ENCODE measurements at regions not wholly inside any gene's neighbourhood (a gene's known extent, or its start where the extent isn't known, plus 50 kb on each side); places are given as distances from the start of the nearest gene placed in this dataset.

- Histone ChIP-seq H3K27me3 (ENCODE audit: control insufficient read depth, insufficient read depth, low read length) (no peaks in the 10 kb centered on the region), H3K4me3 (ENCODE audit: low read depth, low read length) (no peak overlapping the region), H3K36me3 (ENCODE audit: control insufficient read depth, insufficient read depth, low read length) (no peaks in the 10 kb centered on the region)
- DNase-seq (ENCODE audit: low read depth): no peak
- POLR2A ChIA-PET: no interaction called here
- no peak for TF ChIP-seq CTCF (IDR thresholded peaks at IDR 0.05; ENCODE audit: insufficient read depth, low read depth, low read length)
- CTCF ChIA-PET: no interaction called here
Measured at GRCh38 chr4:123890889-123891288, 494.3 kb downstream of the SPRY1 start.

GRCh38 chr4:123891881-123892280 lies 495.3 kb downstream of the SPRY1 start:
- Histone ChIP-seq H3K4me3 (ENCODE audit: low read depth, low read length) (no peak overlapping the region), H3K27me3 (ENCODE audit: control insufficient read depth, insufficient read depth, low read length) (no peaks in the 10 kb centered on the region), H3K36me3 (ENCODE audit: control insufficient read depth, insufficient read depth, low read length) (no peaks in the 10 kb centered on the region)
- no peak for TF ChIP-seq CTCF (IDR thresholded peaks at IDR 0.05; ENCODE audit: insufficient read depth, low read depth, low read length)
- DNase-seq (ENCODE audit: low read depth): no peak
- ChIA-PET POLR2A (no interaction called here), CTCF (no interaction called here)

- DNase-seq (ENCODE audit: low read depth): no peak
- ChIA-PET CTCF (no interaction called here), POLR2A (no interaction called here)
Measured at GRCh38 chr4:123892368-123892976, 495.9 kb downstream of the SPRY1 start.

GRCh38 chr4:123893011-123893981 lies 496.7 kb downstream of the SPRY1 start:
- ChIA-PET CTCF (no interaction called here), POLR2A (no interaction called here)
- H3K27me3 ChIP-seq (ENCODE audit: control insufficient read depth, insufficient read depth, low read length): no peaks in the 10 kb centered on the region
- DNase-seq (ENCODE audit: low read depth): no peak
- H3K4me3 ChIP-seq (ENCODE audit: low read depth, low read length): no peak overlapping the region
- no peaks in the 10 kb centered on the region for H3K36me3 ChIP-seq (ENCODE audit: control insufficient read depth, insufficient read depth, low read length)
- no peak for TF ChIP-seq CTCF (IDR thresholded peaks at IDR 0.05; ENCODE audit: insufficient read depth, low read depth, low read length)

More at GRCh38 chr4:123892368-123892976, 495.9 kb downstream of the SPRY1 start:
- no peaks in the 10 kb centered on the region for H3K27me3 ChIP-seq (ENCODE audit: control insufficient read depth, insufficient read depth, low read length)
- H3K36me3 ChIP-seq (ENCODE audit: control insufficient read depth, insufficient read depth, low read length): no peaks in the 10 kb centered on the region
- no peak for TF ChIP-seq CTCF (IDR thresholded peaks at IDR 0.05; ENCODE audit: insufficient read depth, low read depth, low read length)
- H3K4me3 ChIP-seq (ENCODE audit: low read depth, low read length): no peak overlapping the region

DNA sequence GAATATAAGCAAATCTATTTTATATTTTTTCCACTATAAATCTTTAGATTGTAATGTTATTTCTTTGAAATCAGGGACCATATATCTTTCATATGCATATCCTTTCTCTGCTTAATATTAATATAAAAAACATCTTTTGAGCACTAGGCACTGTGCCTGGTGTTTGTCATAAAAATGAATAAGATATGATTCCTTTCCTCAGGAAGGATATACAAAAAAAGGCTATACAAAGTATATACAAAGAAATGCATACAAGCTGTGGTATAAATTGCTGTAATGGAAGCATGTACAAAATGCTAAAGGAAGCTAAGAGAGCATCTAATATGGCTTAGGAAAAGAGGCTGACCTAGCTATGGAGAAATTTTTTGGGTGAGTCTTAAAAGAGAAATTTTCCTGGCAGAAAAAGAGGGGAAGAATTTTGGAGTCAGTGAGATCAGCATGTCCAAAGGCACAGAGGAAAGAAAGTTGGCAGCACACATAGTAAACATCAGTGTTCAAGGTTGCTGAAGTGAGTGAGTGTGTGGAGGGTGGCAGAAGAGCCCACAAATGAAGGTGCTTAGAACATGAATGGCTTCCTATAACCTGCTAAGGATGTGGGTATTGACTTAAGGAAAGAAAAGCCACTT lies 500.0 kb downstream of the SPRY1 start:
- ChIA-PET CTCF (no interaction called here), POLR2A (no interaction called here)
- Histone ChIP-seq H3K36me3 (ENCODE audit: control insufficient read depth, insufficient read depth, low read length) (no peaks in the 10 kb centered on the region), H3K27me3 (ENCODE audit: control insufficient read depth, insufficient read depth, low read length) (no peaks in the 10 kb centered on the region), H3K4me3 (ENCODE audit: low read depth, low read length) (no peak overlapping the region)
- no peak for DNase-seq (ENCODE audit: low read depth)
- no peak for TF ChIP-seq CTCF (IDR thresholded peaks at IDR 0.05; ENCODE audit: insufficient read depth, low read depth, low read length)
